GM12878 (cell line): ENCODE measurements at regions not wholly inside any gene's neighbourhood (a gene's known extent, or its start where the extent isn't known, plus 50 kb on each side); places are given as distances from the start of the nearest gene placed in this dataset.

Experiments used
- ATAC-seq: fragments of 200-7000 bp; cut with Tn5 transposase; 3 replicates; pipeline ENCODE4 v1.9.1; 2020; ENCODE audit warnings: mild to moderate bottlenecking, moderate library complexity
- BruUV-seq: library from RNA; stranded (reverse); fragments of 400-500 nt; replicated peaks from 2 replicates; lab custom pipeline; 2021; lab: Mats Ljungman, UMichigan
- CTCF ChIA-PET: fragments of 300-600 bp; sonication (Branson Sonifier 250); formaldehyde crosslinking; extraction: SDS; loops from one replicate; lab custom pipeline; 2021; ENCODE audit warnings: inconsistent platforms; lab: Yijun Ruan, JAX
- POLR2A ChIA-PET: fragments of 350-600 bp; formaldehyde crosslinking; extraction: SDS; loops from one replicate; lab custom pipeline; 2021; ENCODE audit warnings: inconsistent platforms; lab: Charles Lee
- RAD21 ChIA-PET: fragments of 300-600 bp; sonication (Branson Sonifier 250); formaldehyde crosslinking; loops from one replicate; lab custom pipeline; 2023; ENCODE audit warnings: antibody characterized with exemption; ENCODE audit not compliant: unreplicated experiment; lab: Charles Lee
- SMC1A ChIA-PET: fragments of 300-600 bp; sonication (Branson Sonifier 250); formaldehyde crosslinking; loops from one replicate; lab custom pipeline; 2023; ENCODE audit not compliant: unreplicated experiment, uncharacterized antibody; lab: Charles Lee
- DNase-seq: peaks from one replicate; pipeline ENCODE4 v3.0.0-alpha.2; 2011; ENCODE audit warnings: low read depth, low spot score
- FAIRE-seq: peaks from 3 replicates; lab custom pipeline; 2011; peaks lifted over from hg19 to GRCh38; lab: Jason Lieb, UNC
- H2AFZ ChIP-seq: 2 replicates; pipeline ENCODE4 v1.6.0; 2011; ENCODE audit warnings: low read depth, low read length, control low read depth; ENCODE audit not compliant: control insufficient read depth
- H3K27ac ChIP-seq: 2 replicates; pipeline ENCODE4 v1.5.1; 2011; ENCODE audit warnings: control low read depth; ENCODE audit not compliant: control insufficient read depth, insufficient read depth
- H3K27me3 ChIP-seq, 2 experiments: replicated peaks in 1 of 2; 2 replicates each; pipeline versions ENCODE4 v1.6.0 to v1.6.1; 2011; ENCODE audit warnings: low read length in 1 of 2; ENCODE audit not compliant: control insufficient read depth in 2 of 2, insufficient read depth in 2 of 2
- H3K36me3 ChIP-seq, 2 experiments: 2 replicates each; pipeline ENCODE4 v1.5.1; 2011; ENCODE audit warnings: low read length in 1 of 2; ENCODE audit not compliant: control insufficient read depth in 2 of 2, insufficient read depth in 2 of 2
- H3K4me1 ChIP-seq: 2 replicates; pipeline ENCODE4 v1.6.1; 2011; ENCODE audit warnings: mild to moderate bottlenecking, low read length, moderate library complexity, mixed read lengths; ENCODE audit not compliant: control insufficient read depth, insufficient read depth
- H3K4me2 ChIP-seq: 2 replicates; pipeline ENCODE4 v1.6.0; 2011; ENCODE audit warnings: control low read depth; ENCODE audit not compliant: control insufficient read depth, insufficient read depth
- H3K4me3 ChIP-seq: fragments of 200-600 bp; sonication (generic); 2 replicates; pipeline ENCODE4 v1.5.1; 2016
- H3K79me2 ChIP-seq: 2 replicates; pipeline ENCODE4 v1.6.0; 2011; ENCODE audit warnings: low read length; ENCODE audit not compliant: control insufficient read depth, insufficient read depth
- H3K9ac ChIP-seq: 2 replicates; pipeline ENCODE4 v1.8.0; 2011; ENCODE audit warnings: low read length, control low read depth, mixed read lengths; ENCODE audit not compliant: control insufficient read depth, insufficient read depth
- H3K9me3 ChIP-seq: replicated peaks from 3 replicates; pipeline ENCODE4 v1.5.1; 2011; ENCODE audit warnings: mild to moderate bottlenecking, low read length; ENCODE audit not compliant: control insufficient read depth, insufficient read depth
- H4K20me1 ChIP-seq: 2 replicates; pipeline ENCODE4 v1.6.0; 2011; ENCODE audit not compliant: control insufficient read depth, insufficient read depth
- ATF7 ChIP-seq: fragments of 450-650 bp; IDR thresholded peaks from 2 replicates; pipeline ENCODE4 v1.6.1; 2016; ENCODE audit warnings: low read depth, mild to moderate bottlenecking
- CBX5 ChIP-seq: sonication (generic); IDR thresholded peaks from 2 replicates; pipeline ENCODE4 v1.6.1; 2016; ENCODE audit warnings: low read depth, moderate library complexity, mild to moderate bottlenecking, inconsistent platforms
- CREM ChIP-seq: IDR thresholded peaks from 2 replicates; pipeline ENCODE4 v1.6.1; 2014; ENCODE audit warnings: antibody characterized with exemption, low read depth
- EED ChIP-seq: sonication (generic); IDR thresholded peaks from 2 replicates; pipeline ENCODE4 v1.6.1; 2016; ENCODE audit warnings: antibody characterized with exemption, low read depth
- JUND ChIP-seq: IDR thresholded peaks from 2 replicates; pipeline ENCODE4 v1.6.1; 2012; ENCODE audit warnings: low read depth, mild to moderate bottlenecking, low read length, improper control_type of control experiment, moderate library complexity
- POLR2A ChIP-seq: IDR thresholded peaks from 2 replicates; pipeline ENCODE4 v1.6.1; 2011; ENCODE audit warnings: low read depth, mild to moderate bottlenecking, low read length
- RCOR1 ChIP-seq: conservative IDR thresholded peaks from 2 replicates; pipeline ENCODE4 v1.6.1; 2012; ENCODE audit warnings: low read depth, low read length, improper control_type of control experiment
- RELA ChIP-seq: fragments of 450-650 bp; IDR thresholded peaks from 2 replicates; pipeline ENCODE4 v1.8.0; 2014; ENCODE audit warnings: borderline replicate concordance; ENCODE audit not compliant: partially characterized antibody
- REST ChIP-seq: IDR thresholded peaks from 2 replicates; pipeline ENCODE4 v1.6.1; 2012; ENCODE audit warnings: mild to moderate bottlenecking, low read depth, low read length
- WGBS: methylation state at CpG from one replicate; pipeline ENCODE4 v1.1.6; 2016; ENCODE audit warnings: low lambda C conversion rate; ENCODE audit not compliant: insufficient replicate concordance, insufficient coverage; ENCODE audit errors: missing lambda C conversion rate; 5-methylcytosine and 5-hydroxymethylcytosine counted together
- in situ Hi-C: fragments of 300-500 bp; cut with MboI; formaldehyde crosslinking; loops from 9 replicates; pipeline ENCODE4 v1.14.3; 2018; ENCODE audit warnings: mixed read lengths
- intact Hi-C: fragments of 100-400 bp; cut with micrococcal nuclease; formaldehyde crosslinking; loops from one replicate; pipeline ENCODE4 v1.14.2; 2022; ENCODE audit not compliant: unreplicated experiment
- TF ChIP-seq, protein P1 (sequence below): fragments of 450-650 bp; IDR thresholded peaks from 2 replicates; pipeline ENCODE4 v1.6.1; 2018; ENCODE audit warnings: mild to moderate bottlenecking, low read depth, moderate library complexity; ENCODE audit not compliant: partially characterized antibody
- TF ChIP-seq, protein P2 (sequence below): fragments of 450-650 bp; IDR thresholded peaks from 2 replicates; pipeline ENCODE4 v1.6.1; 2017; ENCODE audit warnings: antibody characterized with exemption, mild to moderate bottlenecking, moderate library complexity

- ATAC-seq, result no peak
- H3K4me1 ChIP-seq, result no peaks in the 10 kb centered on the region
- no peaks in the 10 kb centered on the region for H3K36me3 ChIP-seq
- SMC1A ChIA-PET, result no interaction called here
- H3K79me2 ChIP-seq, result no peaks in the 10 kb centered on the region
- H3K9ac ChIP-seq, result no peak overlapping the region
- in situ Hi-C loops, result no loop called here
- intact Hi-C loops, result no loop called here
- no peaks in the 10 kb centered on the region; the same call in 1 of the 2 replicates for H4K20me1 ChIP-seq
- H2AFZ ChIP-seq, result no peak overlapping the region
- H3K4me2 ChIP-seq, result no peak overlapping the region
- H3K4me3 ChIP-seq, result no peak overlapping the region
- H3K27me3 ChIP-seq, result peaks cover 2% of the 10 kb centered on the region in 2 experiments; a peak in 1 of 4 replicates
- 25% methylated on average over 4 of the region's 4 CpGs for WGBS
- no peak overlapping the region for H3K27ac ChIP-seq
- BruUV-seq, result no TSS peak
- no peak for TF ChIP-seq CREM
- no peak for TF ChIP-seq JUND
- no peak for TF ChIP-seq REST
- TF ChIP-seq, protein P1, sequence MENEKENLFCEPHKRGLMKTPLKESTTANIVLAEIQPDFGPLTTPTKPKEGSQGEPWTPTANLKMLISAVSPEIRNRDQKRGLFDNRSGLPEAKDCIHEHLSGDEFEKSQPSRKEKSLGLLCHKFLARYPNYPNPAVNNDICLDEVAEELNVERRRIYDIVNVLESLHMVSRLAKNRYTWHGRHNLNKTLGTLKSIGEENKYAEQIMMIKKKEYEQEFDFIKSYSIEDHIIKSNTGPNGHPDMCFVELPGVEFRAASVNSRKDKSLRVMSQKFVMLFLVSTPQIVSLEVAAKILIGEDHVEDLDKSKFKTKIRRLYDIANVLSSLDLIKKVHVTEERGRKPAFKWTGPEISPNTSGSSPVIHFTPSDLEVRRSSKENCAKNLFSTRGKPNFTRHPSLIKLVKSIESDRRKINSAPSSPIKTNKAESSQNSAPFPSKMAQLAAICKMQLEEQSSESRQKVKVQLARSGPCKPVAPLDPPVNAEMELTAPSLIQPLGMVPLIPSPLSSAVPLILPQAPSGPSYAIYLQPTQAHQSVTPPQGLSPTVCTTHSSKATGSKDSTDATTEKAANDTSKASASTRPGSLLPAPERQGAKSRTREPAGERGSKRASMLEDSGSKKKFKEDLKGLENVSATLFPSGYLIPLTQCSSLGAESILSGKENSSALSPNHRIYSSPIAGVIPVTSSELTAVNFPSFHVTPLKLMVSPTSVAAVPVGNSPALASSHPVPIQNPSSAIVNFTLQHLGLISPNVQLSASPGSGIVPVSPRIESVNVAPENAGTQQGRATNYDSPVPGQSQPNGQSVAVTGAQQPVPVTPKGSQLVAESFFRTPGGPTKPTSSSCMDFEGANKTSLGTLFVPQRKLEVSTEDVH, result no peak
- TF ChIP-seq CBX5, result no peak
- TF ChIP-seq, protein P2, sequence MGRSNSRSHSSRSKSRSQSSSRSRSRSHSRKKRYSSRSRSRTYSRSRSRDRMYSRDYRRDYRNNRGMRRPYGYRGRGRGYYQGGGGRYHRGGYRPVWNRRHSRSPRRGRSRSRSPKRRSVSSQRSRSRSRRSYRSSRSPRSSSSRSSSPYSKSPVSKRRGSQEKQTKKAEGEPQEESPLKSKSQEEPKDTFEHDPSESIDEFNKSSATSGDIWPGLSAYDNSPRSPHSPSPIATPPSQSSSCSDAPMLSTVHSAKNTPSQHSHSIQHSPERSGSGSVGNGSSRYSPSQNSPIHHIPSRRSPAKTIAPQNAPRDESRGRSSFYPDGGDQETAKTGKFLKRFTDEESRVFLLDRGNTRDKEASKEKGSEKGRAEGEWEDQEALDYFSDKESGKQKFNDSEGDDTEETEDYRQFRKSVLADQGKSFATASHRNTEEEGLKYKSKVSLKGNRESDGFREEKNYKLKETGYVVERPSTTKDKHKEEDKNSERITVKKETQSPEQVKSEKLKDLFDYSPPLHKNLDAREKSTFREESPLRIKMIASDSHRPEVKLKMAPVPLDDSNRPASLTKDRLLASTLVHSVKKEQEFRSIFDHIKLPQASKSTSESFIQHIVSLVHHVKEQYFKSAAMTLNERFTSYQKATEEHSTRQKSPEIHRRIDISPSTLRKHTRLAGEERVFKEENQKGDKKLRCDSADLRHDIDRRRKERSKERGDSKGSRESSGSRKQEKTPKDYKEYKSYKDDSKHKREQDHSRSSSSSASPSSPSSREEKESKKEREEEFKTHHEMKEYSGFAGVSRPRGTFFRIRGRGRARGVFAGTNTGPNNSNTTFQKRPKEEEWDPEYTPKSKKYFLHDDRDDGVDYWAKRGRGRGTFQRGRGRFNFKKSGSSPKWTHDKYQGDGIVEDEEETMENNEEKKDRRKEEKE, result no peak
- TF ChIP-seq RELA, result no peak
- no peak for TF ChIP-seq RCOR1
- TF ChIP-seq POLR2A, result no peak
- no peak for TF ChIP-seq ATF7
- no peak for TF ChIP-seq EED
- CTCF ChIA-PET, result interaction anchor here (1.1 kb wide), 1 partner anchor 16 kb away, joined by 4 read pairs; no protein-coding TSS in a partner anchor
- DNase-seq, result no peak
- no peak for FAIRE-seq
- POLR2A ChIA-PET, result no interaction called here
- RAD21 ChIA-PET, result no interaction called here
- H3K9me3 ChIP-seq, result no peaks in the 10 kb centered on the region
Measured at GRCh38 chr17:62892870-62893338, 73.1 kb upstream of the TANC2 start.
